ENCODE measurements at regions not wholly inside any gene's neighbourhood (a gene's known extent, or its start where the extent isn't known, plus 50 kb on each side); places are given as distances from the start of the nearest gene placed in this dataset.

DNA sequence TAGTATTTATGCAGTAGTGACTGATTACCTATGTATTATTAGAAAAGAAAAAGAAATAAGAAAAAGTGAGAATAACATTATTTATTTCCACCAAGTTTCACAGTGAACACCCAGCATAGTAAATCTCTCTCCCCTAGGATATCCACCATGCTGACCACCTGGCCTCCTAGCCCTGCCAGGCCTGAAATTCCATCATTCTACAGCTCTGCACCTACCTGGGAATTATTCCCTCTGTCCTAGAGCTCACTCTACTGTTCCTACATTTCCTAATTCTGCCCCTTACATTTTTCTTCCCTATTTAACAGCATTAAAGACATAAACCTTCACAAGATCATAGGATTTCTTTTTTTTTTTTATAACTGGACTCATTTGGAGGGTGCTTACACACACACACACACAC, 525.3 kb upstream of the PPP2R3A start:
- in situ Hi-C loops (cut with MboI; ENCODE audit: low pct_ligation_motif_present in 1 of 4, low pct_unique_long_range_greater_than_20kb in 1 of 4, low sequenced_read_pairs in 3 of 4) (no loop called here), intact Hi-C loops (cut with DNase I; ENCODE audit: low total_unique reads) (no loop called here)
- H3K4me1 ChIP-seq = no peaks in the 10 kb centered on the region
- H3K9me3 ChIP-seq = no peaks in the 10 kb centered on the region
- no peaks in the 10 kb centered on the region for H3K36me3 ChIP-seq
- H3K27ac ChIP-seq = no peak overlapping the region
- H3K27me3 ChIP-seq = no peaks in the 10 kb centered on the region
- TF ChIP-seq POLR2AphosphoS5 (IDR thresholded peaks at IDR 0.05) = no peak
- TF ChIP-seq CTCF (IDR thresholded peaks at IDR 0.05) = no peak
- TF ChIP-seq EP300 (IDR thresholded peaks at IDR 0.05; ENCODE audit: low read depth) = no peak
- no peak for TF ChIP-seq POLR2A (IDR thresholded peaks at IDR 0.05)
- no peak for DNase-seq
- no peak overlapping the region for H3K4me3 ChIP-seq

- intact Hi-C loops (cut with DNase I; ENCODE audit: low total_unique reads) = no loop called here
- in situ Hi-C loops (cut with MboI; ENCODE audit: low pct_ligation_motif_present in 1 of 4, low pct_unique_long_range_greater_than_20kb in 1 of 4, low sequenced_read_pairs in 3 of 4) = no loop called here
- WGBS, 2 donors (ENCODE audit: low coverage in 1 of 2) = 28 to 57% methylated on average over 1 to 4 of the region's 4 CpGs
- Histone ChIP-seq H3K27me3 (no peaks in the 10 kb centered on the region), H3K36me3 (no peaks in the 10 kb centered on the region), H3K4me1 (no peaks in the 10 kb centered on the region), H3K4me3 (no peak overlapping the region), H3K9me3 (no peaks in the 10 kb centered on the region), H3K27ac (no peak overlapping the region)
- TF ChIP-seq CTCF (IDR thresholded peaks at IDR 0.05) (no peak), EP300 (IDR thresholded peaks at IDR 0.05; ENCODE audit: low read depth) (no peak), POLR2AphosphoS5 (IDR thresholded peaks at IDR 0.05) (no peak), POLR2A (IDR thresholded peaks at IDR 0.05) (no peak)
- no peak for DNase-seq
Observed at GRCh38 chr3:135440746-135441145, 524.8 kb upstream of the PPP2R3A start.

DNA sequence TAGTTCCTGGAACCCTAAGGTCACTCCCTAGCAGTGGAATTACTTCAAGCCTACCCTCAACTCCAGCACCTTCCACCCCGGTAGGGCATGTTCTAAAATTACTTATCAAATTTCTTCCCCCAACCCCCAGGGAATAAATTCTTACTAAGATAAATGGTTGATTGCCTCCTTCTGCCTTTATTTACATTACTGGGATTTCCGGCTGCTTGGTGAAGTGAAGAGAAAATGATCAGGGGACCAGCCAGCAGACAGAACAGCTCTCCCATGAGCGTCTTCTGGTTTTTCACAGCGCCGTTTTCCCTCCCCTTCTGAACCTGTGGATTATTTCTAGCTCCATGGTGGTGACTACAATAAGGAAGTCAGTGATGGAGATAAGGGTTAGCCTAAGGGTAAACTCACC, 521.5 kb upstream of the PPP2R3A start:
- Histone ChIP-seq H3K4me1 (no peaks in the 10 kb centered on the region), H3K27ac (no peak overlapping the region), H3K4me3 (no peak overlapping the region), H3K27me3 (no peaks in the 10 kb centered on the region), H3K36me3 (no peaks in the 10 kb centered on the region), H3K9me3 (no peaks in the 10 kb centered on the region)
- DNase-seq = no peak
- TF ChIP-seq CTCF (IDR thresholded peaks at IDR 0.05) (no peak), EP300 (IDR thresholded peaks at IDR 0.05; ENCODE audit: low read depth) (no peak), POLR2AphosphoS5 (IDR thresholded peaks at IDR 0.05) (no peak), POLR2A (IDR thresholded peaks at IDR 0.05) (no peak)
- WGBS, 2 donors (ENCODE audit: low coverage in 1 of 2) = 67 to 81% methylated on average over 2 to 5 of the region's 5 CpGs
- intact Hi-C loops (cut with DNase I; ENCODE audit: low total_unique reads) (no loop called here), in situ Hi-C loops (cut with MboI; ENCODE audit: low pct_ligation_motif_present in 1 of 4, low pct_unique_long_range_greater_than_20kb in 1 of 4, low sequenced_read_pairs in 3 of 4) (no loop called here)

- Histone ChIP-seq H3K9me3 (no peaks in the 10 kb centered on the region), H3K4me1 (no peaks in the 10 kb centered on the region), H3K27ac (no peak overlapping the region), H3K36me3 (no peaks in the 10 kb centered on the region), H3K27me3 (no peaks in the 10 kb centered on the region), H3K4me3 (no peak overlapping the region)
- no peak for DNase-seq
- TF ChIP-seq POLR2A (IDR thresholded peaks at IDR 0.05) = no peak
- TF ChIP-seq EP300 (IDR thresholded peaks at IDR 0.05; ENCODE audit: low read depth) = no peak
- no peak for TF ChIP-seq POLR2AphosphoS5 (IDR thresholded peaks at IDR 0.05)
- no peak for TF ChIP-seq CTCF (IDR thresholded peaks at IDR 0.05)
- 86 to 88% methylated on average over 3 of the region's 3 CpGs for WGBS, 2 donors (ENCODE audit: low coverage in 1 of 2)
- intact Hi-C loops (cut with DNase I; ENCODE audit: low total_unique reads) (no loop called here), in situ Hi-C loops (cut with MboI; ENCODE audit: low pct_ligation_motif_present in 1 of 4, low pct_unique_long_range_greater_than_20kb in 1 of 4, low sequenced_read_pairs in 3 of 4) (no loop called here)
Observed at GRCh38 chr3:135447483-135447882, 518.0 kb upstream of the PPP2R3A start.
